AG08395 (cell line): ENCODE measurements at regions not wholly inside any gene's neighbourhood (a gene's known extent, or its start where the extent isn't known, plus 50 kb on each side); places are given as distances from the start of the nearest gene placed in this dataset.
"Not testable (repeated sequence)": the region's sequence is repeated elsewhere in the genome, so short reads cannot be mapped to it uniquely, and the experiment has no call there.

ENCODE experiments used
- DNase-seq: peaks from one replicate; pipeline ENCODE4 v3.0.0; 2012; ENCODE audit warnings: mixed read lengths, low spot score

- no peak for DNase-seq
These were observed 50.9 kb upstream of the PTPDC1 start for GRCh38 chr9:94033383-94033782.

DNA sequence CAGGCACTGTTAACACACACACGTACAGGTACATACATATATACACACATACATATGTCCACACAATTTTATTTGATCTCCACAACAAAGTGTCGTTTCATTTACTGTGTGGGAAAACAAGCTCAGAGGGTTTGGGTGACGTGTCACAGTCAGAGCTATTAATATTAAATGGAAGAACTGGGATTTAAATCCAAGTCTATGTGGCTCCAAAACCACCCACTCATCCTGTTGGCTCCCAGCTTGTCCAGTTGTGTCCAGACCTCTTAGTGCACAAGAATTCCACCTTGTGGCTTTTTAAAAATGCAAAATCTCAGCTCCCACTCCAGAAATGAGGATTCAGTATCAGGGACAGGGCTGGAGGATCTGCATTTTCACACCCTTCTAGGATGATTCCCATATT lies 52.3 kb upstream of the PTPDC1 start:
- DNase-seq: no peak

DNA sequence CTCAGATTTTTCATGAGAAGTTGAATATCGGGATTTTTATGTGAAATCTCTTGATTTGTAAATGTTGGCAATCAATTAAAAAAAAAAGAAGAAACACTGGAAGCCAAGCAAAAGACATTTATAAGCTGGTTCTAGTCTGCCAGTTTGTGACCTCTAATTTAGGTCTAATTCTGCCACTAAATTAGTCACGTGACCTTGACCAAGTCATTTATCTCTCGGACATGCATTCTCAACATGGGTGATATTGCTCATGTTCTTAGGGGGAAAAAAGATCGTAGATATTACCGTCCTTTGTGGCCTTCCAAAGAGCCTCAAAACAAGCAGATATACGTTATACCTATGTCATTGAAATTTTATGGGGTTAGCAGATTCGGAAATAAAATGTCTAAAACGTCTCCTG lies 52.9 kb upstream of the PTPDC1 start:
- no peak for DNase-seq

DNA sequence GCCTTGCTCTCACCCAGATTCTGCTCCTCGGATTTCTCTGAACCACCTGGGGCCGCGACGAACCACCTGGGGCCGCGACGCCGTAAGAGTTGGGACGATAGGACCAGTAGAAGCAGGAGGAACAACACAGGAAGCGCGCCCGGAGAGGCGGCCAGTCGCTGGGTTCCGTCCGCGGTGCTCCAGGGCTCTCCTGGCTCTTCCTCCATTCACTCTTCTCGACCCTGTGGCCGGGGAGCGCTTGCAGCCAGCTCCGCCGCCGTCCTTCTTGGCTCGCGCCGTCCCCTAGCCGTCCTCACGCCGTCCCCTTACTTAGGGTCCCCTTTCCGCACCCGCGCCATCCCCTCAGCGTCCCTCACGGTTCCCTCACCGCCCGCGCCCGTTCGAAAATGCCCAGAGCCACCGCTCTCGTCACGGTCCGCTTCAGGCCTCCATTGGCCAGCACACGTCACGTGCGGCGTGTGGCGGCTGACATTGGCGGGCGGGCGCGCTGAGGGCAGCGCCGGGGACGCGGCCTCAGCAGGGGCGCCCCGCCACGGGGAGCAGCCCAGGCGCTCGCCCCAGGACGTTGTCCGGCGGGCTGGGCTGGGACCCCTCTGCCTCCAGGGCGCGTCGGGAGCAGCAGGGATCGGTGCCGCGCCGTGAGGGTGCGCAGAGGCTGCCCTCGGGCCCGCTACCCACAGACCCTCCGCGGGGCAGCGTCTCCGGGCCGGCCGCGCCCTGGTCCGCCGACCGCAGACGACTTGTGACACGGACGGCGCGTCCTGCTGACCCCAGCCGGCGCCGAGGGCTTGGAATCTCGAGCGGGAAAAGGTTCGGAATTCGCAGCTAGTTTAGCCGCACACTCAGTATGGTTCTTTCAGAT lies 53.7 kb upstream of the PTPDC1 start:
- DNase-seq: peak; percentile 94

DNA sequence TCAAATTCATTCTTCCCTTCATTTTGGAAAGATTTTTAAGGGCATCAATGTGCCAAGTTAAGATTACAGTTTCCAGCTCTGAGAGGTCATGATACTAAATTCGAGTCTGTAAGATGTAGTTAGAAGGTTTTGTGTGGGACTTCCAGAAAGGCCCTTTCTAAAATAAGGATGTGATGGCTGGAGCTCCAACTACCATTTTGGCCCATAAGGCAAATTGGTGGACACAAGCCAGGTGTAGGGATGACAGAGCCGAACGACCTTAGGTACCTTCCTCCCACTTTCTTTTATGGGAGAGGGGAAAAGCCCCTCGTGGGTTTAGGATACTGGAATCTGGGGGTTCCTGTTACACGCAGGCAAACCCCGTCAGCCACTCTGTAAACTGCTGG lies 54.3 kb upstream of the PTPDC1 start:
- no peak for DNase-seq

DNA sequence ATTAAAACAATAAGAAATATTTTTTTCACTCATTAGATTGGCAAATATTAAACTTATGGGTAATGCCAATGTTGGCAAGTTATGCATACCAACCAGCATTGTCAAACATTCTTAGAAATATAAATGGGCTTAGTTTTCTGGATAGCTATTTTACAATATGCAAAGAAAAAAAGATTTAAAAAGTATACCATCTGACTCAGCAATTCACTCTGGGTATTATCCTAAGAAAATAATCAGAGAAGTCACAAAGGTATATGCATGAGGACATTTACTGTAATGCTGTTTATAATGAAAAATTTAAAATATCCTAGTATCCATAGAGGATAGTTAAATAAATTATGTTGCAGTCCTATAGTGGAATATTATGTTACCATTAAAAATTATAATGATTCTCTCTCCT lies 57.4 kb upstream of the PTPDC1 start:
- DNase-seq: no peak

- not testable (repeated sequence) for DNase-seq
These were observed 61.8 kb upstream of the PTPDC1 start for GRCh38 chr9:94022476-94022875.

DNA sequence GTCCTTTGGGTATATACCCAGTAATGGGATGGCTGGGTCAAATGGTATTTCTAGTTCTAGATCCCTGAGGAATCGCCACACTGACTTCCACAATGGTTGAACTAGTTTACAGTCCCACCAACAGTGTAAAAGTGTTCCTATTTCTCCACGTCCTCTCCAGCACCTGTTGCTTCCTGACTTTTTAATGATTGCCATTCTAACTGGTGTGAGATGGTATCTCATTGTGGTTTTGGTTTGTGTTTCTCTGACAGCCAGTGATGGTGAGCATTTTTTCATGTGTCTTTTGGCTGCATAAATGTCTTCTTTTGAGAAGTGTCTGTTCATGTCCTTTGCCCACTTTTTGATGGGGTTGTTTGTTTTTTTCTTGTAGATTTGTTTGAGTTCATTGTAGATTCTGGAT lies 63.4 kb upstream of the PTPDC1 start:
- DNase-seq: not testable (repeated sequence)

DNA sequence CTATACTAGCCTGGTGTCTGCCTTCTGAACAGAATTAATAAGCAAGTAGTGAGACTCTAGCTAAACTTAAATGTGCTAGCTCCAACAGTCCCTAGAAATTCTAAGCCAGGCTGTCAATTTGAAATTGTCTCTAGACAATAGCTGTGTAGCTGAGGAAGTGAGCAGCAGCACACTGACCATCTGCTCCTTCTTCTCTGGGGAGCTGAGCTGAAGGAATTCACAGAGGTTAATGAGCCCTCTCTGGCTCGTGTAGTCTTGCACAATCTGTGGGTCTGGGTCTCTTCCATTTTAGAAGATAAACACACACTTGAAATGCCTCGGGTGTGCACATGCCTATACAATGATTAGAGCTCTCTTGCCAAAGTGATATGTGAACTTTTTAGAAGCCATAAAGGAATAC lies 63.5 kb upstream of the BARX1 start:
- no peak for DNase-seq

- DNase-seq: no peak
These were observed 62.9 kb upstream of the BARX1 start for GRCh38 chr9:94017939-94018531.

DNA sequence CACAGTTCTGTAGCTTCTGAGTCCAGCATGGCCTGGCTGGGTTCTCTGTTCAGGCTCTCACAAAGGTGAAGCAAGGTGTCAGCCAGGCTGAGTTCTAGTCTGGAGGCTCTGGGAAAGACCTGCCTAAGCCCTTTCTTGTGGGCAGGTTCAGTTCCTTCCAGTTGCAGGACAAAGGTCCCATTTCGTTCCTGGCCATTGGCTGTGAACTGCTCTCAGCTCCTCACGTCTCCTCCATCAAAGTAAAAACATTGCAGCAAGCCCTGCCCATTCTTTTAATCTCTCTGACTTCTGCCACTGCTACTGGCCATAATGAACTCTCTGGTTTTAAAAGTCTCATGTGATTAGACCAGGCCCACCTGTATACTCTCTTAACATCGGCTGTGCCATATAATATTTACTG lies 61.6 kb upstream of the BARX1 start:
- no peak for DNase-seq

DNA sequence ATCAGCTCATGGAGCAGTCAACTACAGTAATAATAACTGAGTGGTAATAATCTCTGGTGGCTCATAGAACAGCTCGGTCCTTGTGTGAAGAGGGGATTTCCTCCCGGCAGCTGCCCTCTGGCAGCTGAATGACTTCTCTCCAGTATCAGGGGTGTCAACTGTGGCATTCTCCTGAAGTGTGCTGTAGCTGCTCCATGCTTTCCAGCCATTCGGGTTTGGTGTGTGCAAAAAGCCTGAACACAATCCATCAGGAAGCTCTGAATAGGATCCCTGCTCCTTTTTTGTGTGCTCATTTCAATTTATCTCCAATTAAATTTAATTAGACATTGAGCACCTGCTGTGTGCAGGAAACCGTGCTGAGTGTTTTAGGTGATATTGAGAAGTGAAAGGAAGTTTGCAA lies 59.8 kb upstream of the BARX1 start:
- DNase-seq: no peak

DNA sequence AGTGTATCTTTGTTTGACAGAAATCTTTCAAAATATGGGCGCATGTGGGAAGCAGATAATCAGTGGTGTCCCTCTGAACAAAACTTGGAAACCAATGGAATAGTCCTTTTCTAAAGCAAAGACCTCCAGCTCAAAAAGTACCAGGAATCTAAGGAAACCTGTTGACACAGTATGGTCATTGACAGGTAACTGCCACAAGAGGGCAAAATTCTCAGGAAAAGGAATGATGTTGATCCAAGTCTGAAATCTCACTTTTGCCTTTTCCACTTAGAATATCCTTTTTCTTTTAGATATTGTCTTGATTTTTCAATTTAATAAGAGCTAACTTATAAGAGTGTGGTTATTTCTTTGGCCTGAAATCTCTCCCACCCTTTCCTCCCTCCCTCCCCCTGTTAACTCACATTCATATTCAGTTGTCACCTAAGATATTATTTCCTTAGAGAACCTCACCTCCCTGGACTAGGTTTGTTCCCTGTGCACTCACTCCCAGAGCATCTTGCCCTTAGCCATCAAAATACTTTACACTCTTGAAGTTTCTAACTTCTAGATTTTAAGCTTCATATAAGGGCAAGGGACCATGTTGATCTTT lies 59.0 kb upstream of the BARX1 start:
- peak; percentile 60 for DNase-seq

DNA sequence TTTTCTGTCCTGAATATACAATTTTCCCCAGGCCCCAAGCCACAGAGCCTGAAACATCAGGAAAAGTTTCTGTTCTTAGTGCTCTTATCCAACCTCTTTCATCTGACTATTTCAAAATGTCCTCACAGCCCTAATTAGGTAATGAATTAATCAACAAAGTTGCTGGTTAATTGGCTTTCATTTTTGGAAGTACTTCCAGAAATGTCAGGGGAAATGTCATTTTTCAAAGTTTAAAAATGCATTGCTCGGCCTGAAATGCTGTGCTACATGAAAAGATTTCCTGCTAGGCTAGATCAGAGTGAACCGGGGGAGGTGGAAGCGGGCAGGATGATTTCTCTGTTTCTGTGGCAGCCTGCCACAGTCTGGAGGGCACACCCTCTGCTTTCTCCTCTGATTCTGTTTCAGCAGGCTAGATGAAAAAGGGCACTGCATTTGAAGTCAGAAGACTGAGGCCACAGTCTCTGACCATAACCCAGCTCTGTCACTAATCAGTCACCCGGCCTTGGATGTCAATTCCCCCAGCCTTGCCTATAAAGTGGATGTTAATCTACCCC lies 55.9 kb upstream of the BARX1 start:
- peak; percentile 48 for DNase-seq

DNA sequence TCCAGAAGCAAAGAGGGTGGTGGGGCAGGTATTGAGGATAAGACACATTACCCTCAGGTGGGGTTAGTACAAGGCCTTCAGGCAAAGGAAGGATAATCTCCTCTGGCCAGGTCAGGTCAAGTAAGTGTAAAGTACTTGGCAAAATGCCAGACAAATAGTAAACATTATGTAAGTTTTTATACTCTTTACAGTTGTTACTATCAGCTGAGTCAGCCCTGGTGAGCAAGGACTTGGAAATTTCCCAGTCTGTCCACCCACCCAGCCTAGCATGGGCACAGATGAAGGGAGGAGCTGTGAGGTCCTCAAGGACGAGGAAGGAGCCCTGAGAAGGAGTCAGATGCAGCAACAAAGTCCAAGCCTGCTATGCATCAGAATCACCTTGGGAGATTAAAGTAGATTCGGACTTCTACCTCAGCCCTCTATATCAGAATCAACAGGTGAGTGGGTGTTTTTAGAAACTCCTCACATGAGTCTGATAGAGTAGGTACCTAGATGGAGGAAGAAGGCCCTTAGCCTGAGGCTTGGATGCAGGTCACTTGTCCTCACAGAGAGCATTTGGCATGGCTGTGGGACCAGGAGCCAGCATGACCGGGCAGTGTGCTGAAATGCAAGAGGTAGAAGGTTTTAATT lies 50.2 kb upstream of the BARX1 start:
- no peak for DNase-seq
